ENCODE measurements at regions not wholly inside any gene's neighbourhood (a gene's known extent, or its start where the extent isn't known, plus 50 kb on each side); places are given as distances from the start of the nearest gene placed in this dataset.

- no peak for TF ChIP-seq TFE3 (CRISPR knock-in tag; IDR thresholded peaks at IDR 0.05)
- TF ChIP-seq KLF16 (IDR thresholded peaks at IDR 0.05): no peak
- TF ChIP-seq TAF15 (IDR thresholded peaks at IDR 0.05; ENCODE audit: low read depth, low read length): no peak
- TF ChIP-seq RBM14 (IDR thresholded peaks at IDR 0.05; ENCODE audit: borderline replicate concordance, insufficient read depth, low read depth, low read length): no peak
- TF ChIP-seq EP400 (IDR thresholded peaks at IDR 0.05): no peak
- TF ChIP-seq SNRNP70 (optimal IDR thresholded peaks at IDR 0.05; ENCODE audit: low read depth, low read length): no peak
- no peak for TF ChIP-seq NFRKB (IDR thresholded peaks at IDR 0.05; ENCODE audit: low read depth)
- no peak for TF ChIP-seq RNF2 (IDR thresholded peaks at IDR 0.05)
- no peak for TF ChIP-seq CBX2 (IDR thresholded peaks at IDR 0.05; ENCODE audit: insufficient read depth, low read length, poor library complexity, severe bottlenecking)
- TF ChIP-seq ZBTB17 (CRISPR knock-in tag; IDR thresholded peaks at IDR 0.05): no peak
- no peak for TF ChIP-seq ZKSCAN8 (CRISPR knock-in tag; IDR thresholded peaks at IDR 0.05)
- BruUV-seq (replicated peaks): no TSS peak
- DNase-seq (ENCODE audit: extremely low read depth in 1 of 4, low spot score in 3 of 4): no peak
- no peaks in the 10 kb centered on the region for H3K79me2 ChIP-seq (ENCODE audit: control insufficient read depth, insufficient read depth, low read length)
- H3K4me2 ChIP-seq (ENCODE audit: insufficient read depth, low read length): no peak overlapping the region
- H3K27me3 ChIP-seq (ENCODE audit: control insufficient read depth in 2 of 2, insufficient read depth in 2 of 2, low read length in 2 of 2): no peaks in the 10 kb centered on the region
- in situ Hi-C loops (cut with MboI): no loop called here
- H3K4me3 ChIP-seq: no peak overlapping the region
- ChIA-PET CTCF (ENCODE audit: low intra/inter-chr PET ratio) (no interaction called here), POLR2A (no interaction called here)
- intact Hi-C loops (cut with micrococcal nuclease): no loop called here
- WGBS (ENCODE audit: insufficient coverage, low coverage, missing lambda C conversion rate): 0% methylated on average over 2 of the region's 2 CpGs
- no peaks in the 10 kb centered on the region for H3K9me3 ChIP-seq (replicated peaks; ENCODE audit: control insufficient read depth, insufficient read depth, low read depth, low read length)
- H2AFZ ChIP-seq (ENCODE audit: low read depth, low read length): no peak overlapping the region
- H3K27ac ChIP-seq (ENCODE audit: extremely low read depth, low read depth, low read length): no peak overlapping the region
- no peaks in the 10 kb centered on the region for H3K36me3 ChIP-seq (ENCODE audit: control insufficient read depth, insufficient read depth, low read length)
- no peak for FAIRE-seq
- H3K4me1 ChIP-seq (replicated peaks in 1 of 2; ENCODE audit: control insufficient read depth in 2 of 2, insufficient read depth in 2 of 2, low read length in 2 of 2): no peaks in the 10 kb centered on the region
- no peak overlapping the region for H3K9ac ChIP-seq (ENCODE audit: insufficient read depth in 1 of 2, low read depth in 2 of 2, low read length in 2 of 2)
- H3K9me1 ChIP-seq (ENCODE audit: control insufficient read depth, insufficient read depth, low read length): no peaks in the 10 kb centered on the region
- no peaks in the 10 kb centered on the region for H4K20me1 ChIP-seq (replicated peaks; ENCODE audit: control insufficient read depth, insufficient read depth, low read length)
- ATAC-seq: no peak
Observed at GRCh38 chr20:24405810-24406209, 63.6 kb upstream of the SYNDIG1 start.

Data from K562 (cell line).